GM12873 (cell line): ENCODE measurements at regions not wholly inside any gene's neighbourhood (a gene's known extent, or its start where the extent isn't known, plus 50 kb on each side); places are given as distances from the start of the nearest gene placed in this dataset.

Experiments used
- CTCF ChIP-seq: IDR thresholded peaks from 2 replicates; pipeline ENCODE4 v1.5.1; 2012; ENCODE audit warnings: low read depth, mild to moderate bottlenecking, moderate library complexity, low read length, control low read depth; ENCODE audit not compliant: insufficient read depth; ENCODE audit errors: missing control alignments

GRCh38 chr7:69104023-69104422 is 494.3 kb upstream of the AUTS2 start:
- no peak for TF ChIP-seq CTCF

GRCh38 chr7:69105092-69105491 is 493.2 kb upstream of the AUTS2 start:
- no peak for TF ChIP-seq CTCF

- no peak for TF ChIP-seq CTCF
Observed at GRCh38 chr7:69105981-69106380, 492.3 kb upstream of the AUTS2 start.

GRCh38 chr7:69108097-69108496 is 490.2 kb upstream of the AUTS2 start:
- no peak for TF ChIP-seq CTCF

GRCh38 chr7:69109246-69109645 is 489.0 kb upstream of the AUTS2 start:
- TF ChIP-seq CTCF: no peak

- TF ChIP-seq CTCF: no peak
Observed at GRCh38 chr7:69109879-69110278, 488.4 kb upstream of the AUTS2 start.

- TF ChIP-seq CTCF: no peak
Observed at GRCh38 chr7:69110450-69111050, 487.7 kb upstream of the AUTS2 start.

- TF ChIP-seq CTCF: no peak
Observed at GRCh38 chr7:69114374-69114773, 483.9 kb upstream of the AUTS2 start.
